Frontal cortex (tissue), 3 donors: ENCODE measurements at regions not wholly inside any gene's neighbourhood (a gene's known extent, or its start where the extent isn't known, plus 50 kb on each side); places are given as distances from the start of the nearest gene placed in this dataset.

ENCODE experiments used
- DNase-seq, 2 donors: peaks; one replicate each; pipeline ENCODE4 v3.0.0; 2012; ENCODE audit warnings: low spot score in 2 of 2
- FAIRE-seq: peaks from 2 replicates; lab custom pipeline; 2012; peaks lifted over from hg19 to GRCh38; lab: Jason Lieb, UNC
- donor health status: control.
- donor health status: control.
- donor health status: control.

- FAIRE-seq (no peak), DNase-seq (no peak)
Measured at GRCh38 chr6:121847806-121848522, 412.5 kb downstream of the GJA1 start.

GRCh38 chr6:121848523-121849255 lies 413.2 kb downstream of the GJA1 start:
- FAIRE-seq: no peak
- DNase-seq: no peak

- FAIRE-seq: no peak
Measured at GRCh38 chr6:121849477-121849876, 414.0 kb downstream of the GJA1 start.

DNA sequence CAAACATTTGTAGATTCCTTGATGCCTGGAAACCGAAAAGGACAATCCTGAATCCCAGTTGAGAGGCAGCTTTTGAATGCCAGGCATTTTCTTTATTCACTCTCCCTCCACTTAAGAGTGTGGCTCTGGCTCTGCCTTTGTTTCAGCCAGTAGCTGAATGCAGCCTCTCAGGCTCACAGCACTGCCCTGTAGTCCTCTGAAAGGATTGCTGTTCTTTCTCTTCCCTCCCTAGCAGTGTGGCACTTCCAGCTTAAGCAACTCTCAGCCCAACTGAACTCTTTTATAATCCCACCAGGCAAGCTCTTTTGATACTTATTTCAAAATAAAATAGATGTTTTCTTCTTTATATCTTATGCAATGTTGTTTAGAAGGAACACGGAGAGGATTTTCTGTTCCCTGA lies 415.6 kb downstream of the GJA1 start:
- DNase-seq (no peak), FAIRE-seq (no peak)

More at GRCh38 chr6:121849477-121849876, 414.0 kb downstream of the GJA1 start:
- DNase-seq: no peak

- no peak for DNase-seq
- no peak for FAIRE-seq
Measured at GRCh38 chr6:121853686-121854085, 418.2 kb downstream of the GJA1 start.

GRCh38 chr6:121855521-121855920 lies 420.1 kb downstream of the GJA1 start:
- DNase-seq (no peak), FAIRE-seq (no peak)

GRCh38 chr6:121856296-121856695 lies 420.9 kb downstream of the GJA1 start:
- DNase-seq: no peak
- FAIRE-seq: no peak

DNA sequence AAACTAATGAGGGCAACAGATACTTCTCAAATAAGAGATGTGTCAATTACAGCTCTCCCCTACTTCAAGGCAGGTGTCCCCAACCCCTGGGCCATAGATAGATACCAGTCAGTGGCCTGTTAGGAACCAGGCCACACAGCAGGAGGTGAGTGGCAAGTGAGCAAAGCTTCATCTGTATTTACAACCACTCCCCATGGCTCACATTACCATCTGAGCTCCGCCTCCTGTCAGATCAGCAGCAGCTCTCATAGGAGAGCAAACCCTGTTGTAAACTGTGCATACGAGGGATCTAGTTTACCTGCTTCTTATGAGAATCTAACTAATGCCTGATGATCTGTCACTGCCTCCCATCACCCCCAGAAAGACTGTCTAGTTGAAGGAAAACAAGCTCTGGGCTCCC lies 422.1 kb downstream of the GJA1 start:
- no peak for FAIRE-seq
- DNase-seq: no peak

- DNase-seq (no peak), FAIRE-seq (no peak)
Measured at GRCh38 chr6:121858310-121858709, 422.9 kb downstream of the GJA1 start.

DNA sequence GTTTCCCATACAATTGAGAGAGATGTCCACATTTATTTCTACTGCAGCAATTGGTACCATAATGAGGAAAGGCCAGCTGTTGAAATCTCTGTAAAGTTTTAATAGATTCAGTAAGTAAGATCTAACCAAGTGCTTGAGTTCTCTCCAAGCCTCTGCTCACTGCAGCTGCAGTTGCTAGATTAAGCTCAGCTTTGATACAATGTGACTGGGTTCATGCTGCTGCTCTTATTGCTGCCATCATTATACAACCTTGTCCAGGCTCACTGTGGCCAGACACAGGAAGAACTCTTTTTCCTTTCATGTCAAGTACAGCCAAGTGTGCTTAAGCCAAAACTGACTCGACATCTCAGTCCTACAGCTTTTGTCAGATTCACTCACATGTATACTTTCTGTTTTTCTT lies 423.5 kb downstream of the GJA1 start:
- FAIRE-seq (no peak), DNase-seq (no peak)

DNA sequence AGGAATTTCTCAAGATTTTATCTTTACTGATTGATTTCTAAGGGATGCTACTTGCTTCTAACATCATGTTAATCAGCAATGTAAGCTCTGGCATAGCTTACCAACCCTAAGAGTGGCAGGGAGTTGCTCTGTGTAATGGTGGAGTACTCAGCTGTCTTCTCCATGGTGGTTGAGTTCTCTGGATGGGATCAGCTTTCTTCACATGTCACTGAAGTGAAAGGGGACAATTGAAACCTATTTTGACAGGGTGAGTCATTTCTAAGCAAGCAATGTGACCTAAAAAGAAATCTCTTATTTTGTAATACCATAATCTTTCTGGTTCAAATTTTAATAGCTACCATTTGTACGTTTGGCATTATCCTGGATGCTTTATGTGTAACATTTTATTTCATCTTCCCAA lies 430.4 kb downstream of the GJA1 start:
- FAIRE-seq (no peak), DNase-seq (no peak)

DNA sequence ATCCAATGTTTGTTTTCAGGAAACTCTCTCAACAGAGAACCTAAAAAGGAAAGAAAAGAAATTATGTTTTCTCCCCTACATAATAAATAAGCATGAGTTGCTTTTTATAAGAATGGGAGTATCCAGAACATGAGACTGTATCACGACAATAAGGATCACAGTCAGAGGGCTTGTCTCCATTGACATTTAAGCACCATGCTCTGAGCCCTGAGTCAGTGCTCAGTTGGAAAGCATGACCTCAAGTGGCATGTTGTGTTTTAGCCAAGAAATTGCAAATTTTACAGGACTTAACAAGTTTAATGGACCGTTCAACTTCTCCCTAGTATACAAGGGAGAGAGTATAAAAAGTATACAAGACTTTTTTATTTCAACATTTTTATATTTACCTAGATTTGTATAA lies 431.6 kb downstream of the GJA1 start:
- FAIRE-seq (no peak), DNase-seq (no peak)

DNA sequence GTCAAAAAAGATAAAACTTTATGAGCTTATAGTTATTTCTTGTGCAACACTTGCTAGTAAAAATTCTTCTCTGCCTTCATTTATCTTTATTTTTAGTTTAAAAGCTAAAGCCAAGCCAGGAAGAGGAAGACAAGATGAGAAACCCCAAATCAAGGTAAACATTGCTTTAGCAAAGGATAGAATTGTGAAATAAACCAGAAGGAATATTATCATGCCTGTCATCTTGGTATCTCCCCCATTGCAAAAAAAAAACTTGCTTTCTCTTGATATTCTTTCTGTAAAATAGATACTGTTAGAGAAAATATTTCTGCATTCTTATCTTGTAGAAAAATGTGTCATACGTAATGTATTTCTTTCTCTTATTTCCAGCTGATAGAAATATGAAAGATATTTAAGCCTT lies 432.8 kb downstream of the GJA1 start:
- DNase-seq (no peak), FAIRE-seq (no peak)

DNA sequence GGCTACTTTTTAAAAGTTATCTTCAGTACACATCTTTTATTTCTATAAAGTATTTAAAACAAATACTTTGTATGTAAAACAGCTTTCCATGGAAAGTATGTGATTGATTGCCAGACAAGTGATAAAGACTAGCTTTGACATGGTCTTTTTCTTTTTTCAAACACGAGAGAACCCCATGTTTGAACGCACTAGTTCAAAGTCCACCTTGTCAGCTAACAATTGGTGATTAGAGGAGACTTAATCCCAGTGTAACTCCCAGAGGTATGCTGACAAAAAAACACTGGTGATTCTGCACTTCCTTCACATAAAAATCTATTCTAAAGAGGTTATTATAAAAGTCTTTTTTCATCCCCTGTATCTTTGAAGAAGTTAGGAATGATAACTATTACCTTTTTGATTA lies 438.1 kb downstream of the GJA1 start:
- DNase-seq: no peak
- no peak for FAIRE-seq

GRCh38 chr6:121876721-121877120 lies 441.3 kb downstream of the GJA1 start:
- DNase-seq: no peak
- FAIRE-seq: no peak

- no peak for DNase-seq
- FAIRE-seq: no peak
Measured at GRCh38 chr6:121879149-121879548, 443.7 kb downstream of the GJA1 start.

GRCh38 chr6:121880831-121881230 lies 445.4 kb downstream of the GJA1 start:
- no peak for FAIRE-seq
- DNase-seq: no peak

DNA sequence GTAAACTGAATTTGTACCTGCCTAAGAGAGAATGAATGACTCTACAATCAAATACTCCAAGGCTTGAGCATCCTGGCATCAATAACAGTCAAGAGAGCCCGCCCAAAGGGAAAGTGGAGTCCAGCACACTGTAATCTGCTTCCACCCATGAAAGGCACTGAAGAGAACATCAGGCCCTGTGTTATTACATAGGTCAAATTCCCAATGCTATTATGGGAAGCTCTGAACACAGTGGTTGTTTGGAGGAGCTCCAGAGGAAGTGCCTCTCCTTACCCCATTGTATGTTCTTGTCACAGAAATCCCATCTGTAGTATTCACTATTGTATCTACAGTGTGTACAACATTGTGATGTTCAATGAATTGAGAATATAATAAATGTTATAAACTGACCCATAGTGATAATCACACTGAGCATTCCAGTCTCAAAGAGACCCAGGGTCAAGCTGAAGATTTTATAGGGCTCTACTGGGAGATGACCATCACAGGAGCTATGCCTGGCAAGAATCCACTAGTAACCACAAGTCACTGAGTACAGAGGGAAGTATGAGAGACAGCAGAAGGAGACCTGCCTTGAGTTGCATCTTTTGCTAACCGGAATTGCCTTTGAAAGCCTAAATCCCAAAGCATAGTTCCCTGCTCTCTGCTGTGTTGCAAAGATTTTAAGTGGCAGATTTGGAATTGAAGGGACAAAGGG lies 446.7 kb downstream of the GJA1 start:
- no peak for DNase-seq
- FAIRE-seq: no peak

DNA sequence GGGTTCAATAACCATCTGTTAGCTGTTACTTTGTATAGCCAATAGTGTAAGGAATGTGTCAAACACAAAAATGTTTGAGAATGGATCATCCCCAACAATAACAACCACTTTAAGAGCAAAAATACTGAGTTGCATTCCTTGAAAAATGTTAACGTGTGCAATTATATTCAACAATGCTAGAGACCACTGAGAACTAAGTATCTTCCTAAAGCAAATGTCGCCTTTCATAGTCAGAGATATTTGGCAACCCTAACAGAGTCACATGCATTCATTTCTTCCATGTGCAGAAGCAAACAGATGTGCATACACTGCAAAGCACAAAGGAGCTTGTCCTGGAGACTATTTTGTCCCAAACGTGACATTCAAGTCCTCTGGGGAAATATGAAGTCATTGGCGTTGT lies 448.6 kb downstream of the GJA1 start:
- FAIRE-seq (no peak), DNase-seq (no peak)

DNA sequence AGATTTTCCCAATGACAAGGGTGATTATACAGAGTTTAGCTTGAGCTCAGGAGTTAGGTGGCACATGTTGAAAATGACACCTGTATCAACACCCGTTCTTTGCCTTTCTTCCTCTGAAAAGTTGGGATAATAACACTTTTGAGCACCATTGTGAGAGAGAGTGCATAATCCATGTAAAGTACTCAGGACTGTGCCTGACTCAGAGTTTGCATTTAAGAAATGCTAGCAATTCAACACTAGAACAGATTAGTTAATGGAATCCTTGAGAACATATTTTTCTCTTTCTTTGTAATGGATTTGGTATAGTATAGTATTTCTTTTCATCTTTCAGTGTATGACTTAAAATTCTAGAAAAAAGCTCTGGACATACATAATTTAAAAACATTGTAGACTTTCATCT lies 449.2 kb downstream of the GJA1 start:
- FAIRE-seq (no peak), DNase-seq (no peak)
